ENCODE measurements at regions not wholly inside any gene's neighbourhood (a gene's known extent, or its start where the extent isn't known, plus 50 kb on each side); places are given as distances from the start of the nearest gene placed in this dataset.

- Histone ChIP-seq H3K36me3 (ENCODE audit: control insufficient read depth, insufficient read depth, low read length) (no peaks in the 10 kb centered on the region), H3K4me3 (ENCODE audit: low read length) (no peak overlapping the region), H3K4me1 (ENCODE audit: control insufficient read depth, insufficient read depth, low read length) (no peaks in the 10 kb centered on the region), H3K27me3 (ENCODE audit: control insufficient read depth, insufficient read depth, low read length, poor library complexity, severe bottlenecking) (no peaks in the 10 kb centered on the region), H3K9ac (ENCODE audit: extremely low read depth, low read length, poor library complexity, severe bottlenecking) (no peak overlapping the region), H3K9me3 (ENCODE audit: control insufficient read depth, low read length) (no peaks in the 10 kb centered on the region), H3K27ac (ENCODE audit: low read depth, low read length) (no peak overlapping the region)
- Mint-ChIP-seq H3K4me1 (no peaks in the 10 kb centered on the region), H3K9me3 (no peaks in the 10 kb centered on the region), H3K4me3 (no peak overlapping the region), H3K27me3 (ENCODE audit: insufficient read depth) (no peaks in the 10 kb centered on the region), H3K36me3 (ENCODE audit: low read depth) (no peaks in the 10 kb centered on the region), H3K27ac (no peak overlapping the region)
- DNase-seq = no peak
- TF ChIP-seq, protein P1, sequence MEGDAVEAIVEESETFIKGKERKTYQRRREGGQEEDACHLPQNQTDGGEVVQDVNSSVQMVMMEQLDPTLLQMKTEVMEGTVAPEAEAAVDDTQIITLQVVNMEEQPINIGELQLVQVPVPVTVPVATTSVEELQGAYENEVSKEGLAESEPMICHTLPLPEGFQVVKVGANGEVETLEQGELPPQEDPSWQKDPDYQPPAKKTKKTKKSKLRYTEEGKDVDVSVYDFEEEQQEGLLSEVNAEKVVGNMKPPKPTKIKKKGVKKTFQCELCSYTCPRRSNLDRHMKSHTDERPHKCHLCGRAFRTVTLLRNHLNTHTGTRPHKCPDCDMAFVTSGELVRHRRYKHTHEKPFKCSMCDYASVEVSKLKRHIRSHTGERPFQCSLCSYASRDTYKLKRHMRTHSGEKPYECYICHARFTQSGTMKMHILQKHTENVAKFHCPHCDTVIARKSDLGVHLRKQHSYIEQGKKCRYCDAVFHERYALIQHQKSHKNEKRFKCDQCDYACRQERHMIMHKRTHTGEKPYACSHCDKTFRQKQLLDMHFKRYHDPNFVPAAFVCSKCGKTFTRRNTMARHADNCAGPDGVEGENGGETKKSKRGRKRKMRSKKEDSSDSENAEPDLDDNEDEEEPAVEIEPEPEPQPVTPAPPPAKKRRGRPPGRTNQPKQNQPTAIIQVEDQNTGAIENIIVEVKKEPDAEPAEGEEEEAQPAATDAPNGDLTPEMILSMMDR (conservative IDR thresholded peaks at IDR 0.05) = no peak
Observed at GRCh38 chr3:147672035-147672434, 262.9 kb downstream of the ZIC1 start.

- no peaks in the 10 kb centered on the region for H3K27me3 ChIP-seq (ENCODE audit: control insufficient read depth, insufficient read depth, low read length, poor library complexity, severe bottlenecking)
- Mint-ChIP-seq H3K4me1 (no peaks in the 10 kb centered on the region), H3K9me3 (no peaks in the 10 kb centered on the region), H3K4me3 (no peak overlapping the region), H3K27me3 (ENCODE audit: insufficient read depth) (no peaks in the 10 kb centered on the region), H3K36me3 (ENCODE audit: low read depth) (no peaks in the 10 kb centered on the region), H3K27ac (no peak overlapping the region)
- H3K9ac ChIP-seq (ENCODE audit: extremely low read depth, low read length, poor library complexity, severe bottlenecking) = no peak overlapping the region
- no peak overlapping the region for H3K4me3 ChIP-seq (ENCODE audit: low read length)
- no peaks in the 10 kb centered on the region for H3K9me3 ChIP-seq (ENCODE audit: control insufficient read depth, low read length)
- DNase-seq = no peak
- WGBS, 2 experiments (ENCODE audit: insufficient coverage in 1 of 2, insufficient read length in 1 of 2) = 85% methylated on average over 2 of the region's 2 CpGs; no CpG with 5 or more reads in 1 of the 2 experiments
- H3K36me3 ChIP-seq (ENCODE audit: control insufficient read depth, insufficient read depth, low read length) = no peaks in the 10 kb centered on the region
- H3K27ac ChIP-seq (ENCODE audit: low read depth, low read length) = no peak overlapping the region
- H3K4me1 ChIP-seq (ENCODE audit: control insufficient read depth, insufficient read depth, low read length) = no peaks in the 10 kb centered on the region
- TF ChIP-seq, protein P1 (conservative IDR thresholded peaks at IDR 0.05) = no peak
Observed at GRCh38 chr3:147672436-147672835, 263.3 kb downstream of the ZIC1 start.

DNA sequence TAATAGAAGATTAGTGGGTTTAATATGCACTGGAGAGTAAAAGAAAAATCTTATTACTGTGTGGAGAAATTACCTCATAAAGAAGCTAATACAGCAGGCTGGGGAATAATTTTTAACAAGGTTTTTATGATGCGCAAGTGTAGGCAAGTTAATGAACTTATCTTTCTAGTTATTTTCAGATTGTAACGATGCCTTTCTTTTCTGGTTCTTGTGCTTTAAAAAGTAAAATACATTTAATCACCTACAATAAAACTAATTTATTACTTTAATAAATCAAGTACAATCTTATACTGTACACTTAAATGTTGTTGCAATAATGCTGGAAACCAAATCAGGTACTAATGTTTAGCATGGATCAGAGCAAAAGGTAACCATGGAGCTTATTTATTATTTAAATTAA lies 266.6 kb downstream of the ZIC1 start:
- DNase-seq = no peak
- Histone ChIP-seq H3K4me3 (ENCODE audit: low read length) (no peak overlapping the region), H3K4me1 (ENCODE audit: control insufficient read depth, insufficient read depth, low read length) (no peaks in the 10 kb centered on the region), H3K9ac (ENCODE audit: extremely low read depth, low read length, poor library complexity, severe bottlenecking) (no peak overlapping the region), H3K36me3 (ENCODE audit: control insufficient read depth, insufficient read depth, low read length) (no peaks in the 10 kb centered on the region), H3K27ac (ENCODE audit: low read depth, low read length) (no peak overlapping the region), H3K9me3 (ENCODE audit: control insufficient read depth, low read length) (no peaks in the 10 kb centered on the region), H3K27me3 (ENCODE audit: control insufficient read depth, insufficient read depth, low read length, poor library complexity, severe bottlenecking) (no peaks in the 10 kb centered on the region)
- no peaks in the 10 kb centered on the region for H3K27me3 Mint-ChIP-seq (ENCODE audit: insufficient read depth)
- TF ChIP-seq, protein P1 (conservative IDR thresholded peaks at IDR 0.05) = no peak
- no peak overlapping the region for H3K27ac Mint-ChIP-seq
- no peaks in the 10 kb centered on the region for H3K9me3 Mint-ChIP-seq
- WGBS, 2 experiments (ENCODE audit: insufficient coverage in 1 of 2, insufficient read length in 1 of 2) = 80 to 93% methylated on average over 1 to 2 of the region's 2 CpGs
- no peaks in the 10 kb centered on the region for H3K4me1 Mint-ChIP-seq
- no peak overlapping the region for H3K4me3 Mint-ChIP-seq
- no peaks in the 10 kb centered on the region for H3K36me3 Mint-ChIP-seq (ENCODE audit: low read depth)
